Inferior parietal cortex (tissue), 1 donor: ENCODE measurements at regions not wholly inside any gene's neighbourhood (a gene's known extent, or its start where the extent isn't known, plus 50 kb on each side); places are given as distances from the start of the nearest gene placed in this dataset.

ENCODE experiments used
- DNase-seq: peaks from one replicate; pipeline ENCODE4 v3.0.0-alpha.2; 2016; ENCODE audit errors: extremely low spot score

- no peak for DNase-seq
Observed at GRCh38 chrX:95585321-95585720, 1099.3 kb upstream of the DIAPH2 start.

- no peak for DNase-seq
Observed at GRCh38 chrX:95612350-95612749, 1072.3 kb upstream of the DIAPH2 start.

- DNase-seq, result no peak
Observed at GRCh38 chrX:95622200-95622599, 1062.4 kb upstream of the DIAPH2 start.

GRCh38 chrX:95626748-95627147, 1057.9 kb upstream of the DIAPH2 start:
- no peak for DNase-seq

- no peak for DNase-seq
Observed at GRCh38 chrX:95628796-95629195, 1055.8 kb upstream of the DIAPH2 start.

GRCh38 chrX:95629737-95630136, 1054.9 kb upstream of the DIAPH2 start:
- DNase-seq, result no peak

GRCh38 chrX:95640226-95640625, 1044.4 kb upstream of the DIAPH2 start:
- DNase-seq, result no peak

- DNase-seq, result no peak
Observed at GRCh38 chrX:95645738-95646137, 1038.9 kb upstream of the DIAPH2 start.

- DNase-seq, result no peak
Observed at GRCh38 chrX:95662200-95662599, 1022.4 kb upstream of the DIAPH2 start.

GRCh38 chrX:95666056-95666455, 1018.6 kb upstream of the DIAPH2 start:
- DNase-seq, result no peak

GRCh38 chrX:95675011-95675410, 1009.6 kb upstream of the DIAPH2 start:
- DNase-seq, result no peak

- no peak for DNase-seq
Observed at GRCh38 chrX:95675794-95676193, 1008.8 kb upstream of the DIAPH2 start.

GRCh38 chrX:95678679-95679078, 1006.0 kb upstream of the DIAPH2 start:
- no peak for DNase-seq

GRCh38 chrX:95693365-95693764, 991.3 kb upstream of the DIAPH2 start:
- DNase-seq, result no peak

- DNase-seq, result no peak
Observed at GRCh38 chrX:95703696-95704095, 980.9 kb upstream of the DIAPH2 start.

GRCh38 chrX:95716841-95717240, 967.8 kb upstream of the DIAPH2 start:
- no peak for DNase-seq

- no peak for DNase-seq
Observed at GRCh38 chrX:95718746-95719145, 965.9 kb upstream of the DIAPH2 start.

GRCh38 chrX:95721011-95721410, 963.6 kb upstream of the DIAPH2 start:
- DNase-seq, result no peak

- no peak for DNase-seq
Observed at GRCh38 chrX:95728446-95728845, 956.2 kb upstream of the DIAPH2 start.

GRCh38 chrX:95729401-95729800, 955.2 kb upstream of the DIAPH2 start:
- no peak for DNase-seq

GRCh38 chrX:95733426-95733825, 951.2 kb upstream of the DIAPH2 start:
- DNase-seq, result no peak

- no peak for DNase-seq
Observed at GRCh38 chrX:95754411-95754810, 930.2 kb upstream of the DIAPH2 start.

GRCh38 chrX:95760356-95760755, 924.3 kb upstream of the DIAPH2 start:
- no peak for DNase-seq

- no peak for DNase-seq
Observed at GRCh38 chrX:95762716-95763115, 921.9 kb upstream of the DIAPH2 start.

- DNase-seq, result peak; percentile 39
Observed at GRCh38 chrX:95764972-95765451, 919.6 kb upstream of the DIAPH2 start.
